Mesothelial cell of epicardium (in vitro differentiated cells): ENCODE measurements at regions not wholly inside any gene's neighbourhood (a gene's known extent, or its start where the extent isn't known, plus 50 kb on each side); places are given as distances from the start of the nearest gene placed in this dataset.

Experiments used
- DNase-seq, 2 experiments: peaks; one replicate each; pipeline ENCODE4 v3.0.0; 2021; ENCODE audit warnings: low spot score in 2 of 2; ENCODE audit not compliant: unreplicated experiment in 2 of 2
- H3K27ac Mint-ChIP-seq: 2 replicates; pipeline ENCODE4 v1.8.0; 2021; ENCODE audit warnings: mixed read lengths
- H3K27me3 Mint-ChIP-seq: 2 replicates; pipeline ENCODE4 v1.8.0; 2021; ENCODE audit warnings: low read depth, mixed read lengths
- H3K36me3 Mint-ChIP-seq: 2 replicates; pipeline ENCODE4 v1.8.0; 2021; ENCODE audit warnings: mixed read lengths
- H3K4me1 Mint-ChIP-seq: 2 replicates; pipeline ENCODE4 v1.8.0; 2021; ENCODE audit warnings: mixed read lengths
- H3K4me3 Mint-ChIP-seq: 2 replicates; pipeline ENCODE4 v1.8.0; 2021; ENCODE audit warnings: mild to moderate bottlenecking, moderate library complexity, mixed read lengths
- H3K9me3 Mint-ChIP-seq: 2 replicates; pipeline ENCODE4 v1.8.0; 2021; ENCODE audit warnings: mixed read lengths
- CTCF ChIP-seq: fragments of 200-600 bp; sonication (generic); IDR thresholded peaks from one replicate; pipeline ENCODE4 v1.5.0; 2021; ENCODE audit warnings: antibody characterized with exemption; ENCODE audit not compliant: unreplicated experiment

GRCh38 chr3:177527182-177527581, 329.9 kb upstream of the TBL1XR1 start:
- H3K36me3 Mint-ChIP-seq = peaks cover 14% of the 10 kb centered on the region
- peaks cover 41% of the 10 kb centered on the region for H3K4me1 Mint-ChIP-seq
- no peak for TF ChIP-seq CTCF
- H3K9me3 Mint-ChIP-seq = peaks cover 25% of the 10 kb centered on the region
- H3K27ac Mint-ChIP-seq = no peak overlapping the region
- no peak for DNase-seq
- no peaks in the 10 kb centered on the region for H3K27me3 Mint-ChIP-seq
- H3K4me3 Mint-ChIP-seq = no peak overlapping the region

GRCh38 chr3:177528306-177529070, 331.2 kb upstream of the TBL1XR1 start:
- Mint-ChIP-seq H3K9me3 (peaks cover 25% of the 10 kb centered on the region), H3K27me3 (no peaks in the 10 kb centered on the region), H3K4me3 (no peak overlapping the region), H3K4me1 (peaks cover 28% of the 10 kb centered on the region), H3K27ac (no peak overlapping the region), H3K36me3 (peaks cover 14% of the 10 kb centered on the region)
- no peak for TF ChIP-seq CTCF
- no peak for DNase-seq

GRCh38 chr3:177529071-177529550, 331.8 kb upstream of the TBL1XR1 start:
- no peak for DNase-seq
- Mint-ChIP-seq H3K4me1 (peaks cover 22% of the 10 kb centered on the region), H3K36me3 (peaks cover 14% of the 10 kb centered on the region), H3K9me3 (peaks cover 25% of the 10 kb centered on the region), H3K27ac (no peak overlapping the region), H3K27me3 (no peaks in the 10 kb centered on the region), H3K4me3 (no peak overlapping the region)
- TF ChIP-seq CTCF = no peak

- peaks cover 25% of the 10 kb centered on the region for H3K9me3 Mint-ChIP-seq
- H3K27ac Mint-ChIP-seq = no peak overlapping the region
- H3K27me3 Mint-ChIP-seq = no peaks in the 10 kb centered on the region
- peaks cover 20% of the 10 kb centered on the region for H3K4me1 Mint-ChIP-seq
- H3K36me3 Mint-ChIP-seq = peaks cover 14% of the 10 kb centered on the region
- no peak for TF ChIP-seq CTCF
- H3K4me3 Mint-ChIP-seq = no peak overlapping the region
- DNase-seq = no peak
Observed at GRCh38 chr3:177529716-177530335, 332.5 kb upstream of the TBL1XR1 start.

- H3K36me3 Mint-ChIP-seq = peaks cover 11% of the 10 kb centered on the region
- no peak for DNase-seq
- TF ChIP-seq CTCF = no peak
- peaks cover 19% of the 10 kb centered on the region for H3K4me1 Mint-ChIP-seq
- no peak overlapping the region for H3K27ac Mint-ChIP-seq
- H3K27me3 Mint-ChIP-seq = no peaks in the 10 kb centered on the region
- peaks cover 21% of the 10 kb centered on the region for H3K9me3 Mint-ChIP-seq
- H3K4me3 Mint-ChIP-seq = no peak overlapping the region
Observed at GRCh38 chr3:177530908-177531307, 333.6 kb upstream of the TBL1XR1 start.
